ENCODE measurements at regions not wholly inside any gene's neighbourhood (a gene's known extent, or its start where the extent isn't known, plus 50 kb on each side); places are given as distances from the start of the nearest gene placed in this dataset.

DNA sequence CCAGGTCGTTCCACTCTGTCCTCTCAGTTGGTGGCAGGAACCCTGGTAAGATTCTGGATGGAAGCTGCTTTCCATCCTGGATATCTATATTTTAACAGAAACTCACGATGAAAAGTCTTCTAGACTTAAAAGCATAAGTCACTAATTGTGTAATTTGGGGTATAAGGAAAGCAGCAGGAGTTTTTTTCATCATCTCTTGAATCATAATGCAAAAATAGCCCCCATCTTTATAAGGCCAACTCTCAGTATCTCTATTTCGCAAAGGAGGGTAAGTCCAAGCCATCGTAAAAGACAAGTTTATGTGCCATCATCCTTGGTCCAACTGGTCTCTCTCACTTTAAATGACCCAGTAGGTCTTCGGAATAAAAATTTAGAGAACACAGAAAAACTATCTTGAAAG is 95.1 kb downstream of the FAM50B start:
- no peaks in the 10 kb centered on the region for H3K27me3 ChIP-seq (replicated peaks; ENCODE audit: control insufficient read depth, insufficient read depth, low read length)

DNA sequence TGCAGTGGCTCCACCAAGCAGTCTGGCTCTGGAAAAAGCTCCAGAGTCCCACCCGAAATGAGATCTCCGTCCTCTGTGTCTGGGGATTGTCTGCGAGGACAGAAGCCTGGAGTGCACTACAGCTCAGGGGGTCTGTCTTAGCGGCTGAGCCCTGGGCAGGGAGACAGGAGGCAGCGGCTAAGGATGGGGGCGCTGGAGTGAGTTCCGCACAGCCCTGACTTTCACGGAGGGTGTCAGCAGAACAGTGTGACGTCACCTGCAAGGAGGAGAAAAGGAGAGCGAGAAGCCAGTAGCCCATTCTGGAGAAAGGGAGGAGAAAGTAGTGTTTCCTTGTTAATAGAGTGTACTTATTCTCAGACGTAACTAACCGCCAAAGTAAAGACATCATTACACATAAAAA is 97.6 kb downstream of the FAM50B start:
- H3K9me3 Mint-ChIP-seq (ENCODE audit: unreplicated experiment): peaks cover 5% of the 10 kb centered on the region
- H3K36me3 Mint-ChIP-seq (ENCODE audit: insufficient read depth, unreplicated experiment): no peaks in the 10 kb centered on the region
- peaks cover 6% of the 10 kb centered on the region for H3K27me3 Mint-ChIP-seq (ENCODE audit: insufficient read depth, unreplicated experiment)
- Histone ChIP-seq H3K27me3 (replicated peaks; ENCODE audit: control insufficient read depth, insufficient read depth, low read length) (no peaks in the 10 kb centered on the region), H3K9me3 (no peaks in the 10 kb centered on the region), H3K4me1 (no peaks in the 10 kb centered on the region), H3K36me3 (ENCODE audit: control insufficient read depth, insufficient read depth, low read length) (no peaks in the 10 kb centered on the region), H3K4me3 (ENCODE audit: low read depth, low read length) (no peak overlapping the region)
- ChIA-PET POLR2A (no interaction called here), CTCF (no interaction called here)
- BruUV-seq (replicated peaks): no TSS peak
- intact Hi-C loops (cut with micrococcal nuclease; ENCODE audit: unreplicated experiment): no loop called here
- no peak overlapping the region for H3K4me3 Mint-ChIP-seq (ENCODE audit: unreplicated experiment)
- TF ChIP-seq, protein P1, sequence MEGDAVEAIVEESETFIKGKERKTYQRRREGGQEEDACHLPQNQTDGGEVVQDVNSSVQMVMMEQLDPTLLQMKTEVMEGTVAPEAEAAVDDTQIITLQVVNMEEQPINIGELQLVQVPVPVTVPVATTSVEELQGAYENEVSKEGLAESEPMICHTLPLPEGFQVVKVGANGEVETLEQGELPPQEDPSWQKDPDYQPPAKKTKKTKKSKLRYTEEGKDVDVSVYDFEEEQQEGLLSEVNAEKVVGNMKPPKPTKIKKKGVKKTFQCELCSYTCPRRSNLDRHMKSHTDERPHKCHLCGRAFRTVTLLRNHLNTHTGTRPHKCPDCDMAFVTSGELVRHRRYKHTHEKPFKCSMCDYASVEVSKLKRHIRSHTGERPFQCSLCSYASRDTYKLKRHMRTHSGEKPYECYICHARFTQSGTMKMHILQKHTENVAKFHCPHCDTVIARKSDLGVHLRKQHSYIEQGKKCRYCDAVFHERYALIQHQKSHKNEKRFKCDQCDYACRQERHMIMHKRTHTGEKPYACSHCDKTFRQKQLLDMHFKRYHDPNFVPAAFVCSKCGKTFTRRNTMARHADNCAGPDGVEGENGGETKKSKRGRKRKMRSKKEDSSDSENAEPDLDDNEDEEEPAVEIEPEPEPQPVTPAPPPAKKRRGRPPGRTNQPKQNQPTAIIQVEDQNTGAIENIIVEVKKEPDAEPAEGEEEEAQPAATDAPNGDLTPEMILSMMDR (IDR thresholded peaks at IDR 0.05; ENCODE audit: insufficient read depth in 1 of 2, low read depth in 1 of 2, low read length in 1 of 2, severe bottlenecking in 1 of 2, unreplicated experiment in 1 of 2): no peak
- H3K4me1 Mint-ChIP-seq (ENCODE audit: low read depth, unreplicated experiment): no peaks in the 10 kb centered on the region
- no peak for DNase-seq
- no peak overlapping the region for H3K27ac Mint-ChIP-seq (ENCODE audit: unreplicated experiment)

More for the DNA sequence above, 95.1 kb downstream of the FAM50B start:
- DNase-seq: no peak
- H3K9me3 Mint-ChIP-seq (ENCODE audit: unreplicated experiment): no peaks in the 10 kb centered on the region
- CTCF ChIA-PET: no interaction called here
- H3K4me3 Mint-ChIP-seq (ENCODE audit: unreplicated experiment): no peak overlapping the region
- intact Hi-C loops (cut with micrococcal nuclease; ENCODE audit: unreplicated experiment): no loop called here
- H3K27ac Mint-ChIP-seq (ENCODE audit: unreplicated experiment): no peak overlapping the region
- TF ChIP-seq, protein P1 (IDR thresholded peaks at IDR 0.05; ENCODE audit: insufficient read depth in 1 of 2, low read depth in 1 of 2, low read length in 1 of 2, severe bottlenecking in 1 of 2, unreplicated experiment in 1 of 2): no peak
- H3K9me3 ChIP-seq: no peaks in the 10 kb centered on the region
- no TSS peak for BruUV-seq (replicated peaks)
- no peaks in the 10 kb centered on the region for H3K4me1 ChIP-seq
- no peaks in the 10 kb centered on the region for H3K36me3 Mint-ChIP-seq (ENCODE audit: insufficient read depth, unreplicated experiment)
- H3K36me3 ChIP-seq (ENCODE audit: control insufficient read depth, insufficient read depth, low read length): no peaks in the 10 kb centered on the region
- no peak overlapping the region for H3K4me3 ChIP-seq (ENCODE audit: low read depth, low read length)
- peaks cover 6% of the 10 kb centered on the region for H3K27me3 Mint-ChIP-seq (ENCODE audit: insufficient read depth, unreplicated experiment)
- POLR2A ChIA-PET: no interaction called here
- H3K4me1 Mint-ChIP-seq (ENCODE audit: low read depth, unreplicated experiment): no peaks in the 10 kb centered on the region

DNA sequence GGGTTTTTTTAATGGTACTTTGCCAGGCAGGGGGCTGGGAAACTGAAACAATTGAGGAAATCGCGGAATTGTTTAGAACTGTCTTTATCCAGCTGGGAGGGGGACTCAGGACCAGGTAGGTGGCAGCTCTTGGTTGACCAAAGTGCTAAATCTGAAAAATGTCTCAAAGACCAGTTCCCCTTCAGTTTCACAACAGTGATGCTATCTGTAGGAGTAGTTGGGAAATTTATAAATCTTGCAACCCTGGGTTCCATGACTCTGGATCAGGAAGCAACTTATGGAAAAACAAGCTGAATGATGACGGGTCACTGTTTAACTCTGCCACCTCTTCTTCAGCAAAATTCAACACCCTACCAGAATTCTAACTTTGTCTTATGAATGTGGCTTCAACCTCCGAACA is 99.7 kb downstream of the FAM50B start:
- no peak overlapping the region for H3K27ac Mint-ChIP-seq (ENCODE audit: unreplicated experiment)
- H3K36me3 Mint-ChIP-seq (ENCODE audit: insufficient read depth, unreplicated experiment): no peaks in the 10 kb centered on the region
- no peaks in the 10 kb centered on the region for H3K36me3 ChIP-seq (ENCODE audit: control insufficient read depth, insufficient read depth, low read length)
- H3K4me3 Mint-ChIP-seq (ENCODE audit: unreplicated experiment): no peak overlapping the region
- TF ChIP-seq, protein P1 (IDR thresholded peaks at IDR 0.05; ENCODE audit: insufficient read depth in 1 of 2, low read depth in 1 of 2, low read length in 1 of 2, severe bottlenecking in 1 of 2, unreplicated experiment in 1 of 2): no peak
- CTCF ChIA-PET: no interaction called here
- intact Hi-C loops (cut with micrococcal nuclease; ENCODE audit: unreplicated experiment): no loop called here
- POLR2A ChIA-PET: no interaction called here
- H3K4me1 ChIP-seq: no peaks in the 10 kb centered on the region
- H3K27me3 Mint-ChIP-seq (ENCODE audit: insufficient read depth, unreplicated experiment): peaks cover 6% of the 10 kb centered on the region
- BruUV-seq (replicated peaks): no TSS peak
- H3K4me1 Mint-ChIP-seq (ENCODE audit: low read depth, unreplicated experiment): no peaks in the 10 kb centered on the region
- no peaks in the 10 kb centered on the region for H3K27me3 ChIP-seq (replicated peaks; ENCODE audit: control insufficient read depth, insufficient read depth, low read length)
- no peak overlapping the region for H3K4me3 ChIP-seq (ENCODE audit: low read depth, low read length)
- peaks cover 13% of the 10 kb centered on the region for H3K9me3 Mint-ChIP-seq (ENCODE audit: unreplicated experiment)
- no peaks in the 10 kb centered on the region for H3K9me3 ChIP-seq
- no peak for DNase-seq

All from Caco-2 (cell line).